GM23338 (cell line): ENCODE measurements at regions not wholly inside any gene's neighbourhood (a gene's known extent, or its start where the extent isn't known, plus 50 kb on each side); places are given as distances from the start of the nearest gene placed in this dataset.

ENCODE experiments used
- ATAC-seq: fragments of 200-7000 bp; cut with Tn5 transposase; 3 replicates; pipeline ENCODE4 v1.9.1; 2020
- DNase-seq: peaks from one replicate; pipeline ENCODE4 v3.0.0-alpha.2; 2015; ENCODE audit warnings: low spot score
- H2AFZ ChIP-seq: fragments of 200-600 bp; sonication (generic); 2 replicates; pipeline ENCODE4 v1.8.0; 2016; ENCODE audit warnings: antibody characterized with exemption, mild to moderate bottlenecking, moderate library complexity
- H3F3A ChIP-seq: fragments of 200-600 bp; sonication (generic); replicated peaks from 2 replicates; pipeline ENCODE4 v1.8.0; 2017; ENCODE audit warnings: antibody characterized with exemption, mixed run types, low read depth
- H3K27ac ChIP-seq: fragments of 200-600 bp; sonication (generic); 2 replicates; pipeline ENCODE4 v1.6.1; 2016; ENCODE audit warnings: low read depth
- H3K27me3 ChIP-seq: fragments of 200-600 bp; sonication (generic); 2 replicates; pipeline ENCODE4 v1.8.0; 2016; ENCODE audit warnings: mild to moderate bottlenecking, mixed run types, moderate library complexity; ENCODE audit not compliant: insufficient read depth
- H3K36me3 ChIP-seq: fragments of 200-600 bp; sonication (generic); 2 replicates; pipeline ENCODE4 v1.8.0; 2016; ENCODE audit warnings: mild to moderate bottlenecking; ENCODE audit not compliant: insufficient read depth
- H3K4me1 ChIP-seq: fragments of 200-600 bp; sonication (generic); 2 replicates; pipeline ENCODE4 v1.8.0; 2016; ENCODE audit warnings: mild to moderate bottlenecking, moderate library complexity; ENCODE audit not compliant: insufficient read depth
- H3K4me2 ChIP-seq: fragments of 200-600 bp; sonication (generic); 2 replicates; pipeline ENCODE4 v1.7.1; 2017; ENCODE audit warnings: mixed run types
- H3K4me3 ChIP-seq: fragments of 200-600 bp; sonication (generic); 2 replicates; pipeline ENCODE4 v1.6.1; 2016; ENCODE audit warnings: mixed run types
- H3K79me2 ChIP-seq: fragments of 200-600 bp; sonication (generic); replicated peaks from 2 replicates; pipeline ENCODE4 v1.8.0; 2017; ENCODE audit warnings: mild to moderate bottlenecking; ENCODE audit not compliant: insufficient read depth
- H3K9me2 ChIP-seq: fragments of 200-600 bp; sonication (generic); 2 replicates; pipeline ENCODE4 v1.8.0; 2017; ENCODE audit not compliant: insufficient read depth
- H4K20me1 ChIP-seq: fragments of 200-600 bp; sonication (generic); replicated peaks from 2 replicates; pipeline ENCODE4 v1.8.0; 2017; ENCODE audit warnings: mild to moderate bottlenecking; ENCODE audit not compliant: insufficient read depth
- H3K27ac Mint-ChIP-seq: 2 replicates; pipeline ENCODE4 v1.8.0; 2020; ENCODE audit warnings: inconsistent platforms, mild to moderate bottlenecking, moderate library complexity, mixed read lengths
- H3K27me3 Mint-ChIP-seq: 3 replicates; pipeline ENCODE4 v1.8.0; 2022; ENCODE audit warnings: low read depth, mild to moderate bottlenecking, moderate library complexity, mixed read lengths, inconsistent platforms; ENCODE audit not compliant: insufficient read depth, poor library complexity
- H3K36me3 Mint-ChIP-seq: 3 replicates; pipeline ENCODE4 v1.8.0; 2021; ENCODE audit warnings: low read depth, mild to moderate bottlenecking, inconsistent platforms, moderate library complexity, mixed read lengths
- H3K4me1 Mint-ChIP-seq: 3 replicates; pipeline ENCODE4 v1.8.0; 2020; ENCODE audit warnings: mild to moderate bottlenecking, inconsistent platforms, mixed read lengths
- H3K4me3 Mint-ChIP-seq: 3 replicates; pipeline ENCODE4 v1.8.0; 2021; ENCODE audit warnings: moderate library complexity, mild to moderate bottlenecking, inconsistent platforms, mixed read lengths
- H3K9me3 Mint-ChIP-seq: 3 replicates; pipeline ENCODE4 v1.8.0; 2020; ENCODE audit warnings: moderate library complexity, mild to moderate bottlenecking, inconsistent platforms, mixed read lengths
- NANOG ChIP-seq: IDR thresholded peaks from 2 replicates; pipeline ENCODE4 v1.6.1; 2016; ENCODE audit warnings: antibody characterized with exemption, borderline replicate concordance
- POLR2AphosphoS5 ChIP-seq: IDR thresholded peaks from 2 replicates; pipeline ENCODE4 v1.6.1; 2016; ENCODE audit warnings: antibody characterized with exemption, low read depth
- TF ChIP-seq, protein P1 (sequence below): fragments of 250-450 bp; sonication (Bioruptor Pico); IDR thresholded peaks from 2 replicates; pipeline ENCODE4 v1.5.0; 2020; ENCODE audit warnings: mild to moderate bottlenecking, moderate library complexity
- TF ChIP-seq, protein P2 (sequence below), 2 experiments: fragments of 200-600 bp in 1 of 2; sonication (generic) in 1 of 2; conservative IDR thresholded peaks; 2 replicates each; pipeline versions ENCODE4 v1.5.1 to v1.6.1; 2016 to 2017; ENCODE audit warnings: antibody characterized with exemption in 2 of 2, low read depth in 2 of 2, mild to moderate bottlenecking in 2 of 2, moderate library complexity in 1 of 2
- TF ChIP-seq, protein P3 (sequence below): IDR thresholded peaks from 2 replicates; pipeline ENCODE4 v1.6.1; 2016; ENCODE audit warnings: antibody characterized with exemption

DNA sequence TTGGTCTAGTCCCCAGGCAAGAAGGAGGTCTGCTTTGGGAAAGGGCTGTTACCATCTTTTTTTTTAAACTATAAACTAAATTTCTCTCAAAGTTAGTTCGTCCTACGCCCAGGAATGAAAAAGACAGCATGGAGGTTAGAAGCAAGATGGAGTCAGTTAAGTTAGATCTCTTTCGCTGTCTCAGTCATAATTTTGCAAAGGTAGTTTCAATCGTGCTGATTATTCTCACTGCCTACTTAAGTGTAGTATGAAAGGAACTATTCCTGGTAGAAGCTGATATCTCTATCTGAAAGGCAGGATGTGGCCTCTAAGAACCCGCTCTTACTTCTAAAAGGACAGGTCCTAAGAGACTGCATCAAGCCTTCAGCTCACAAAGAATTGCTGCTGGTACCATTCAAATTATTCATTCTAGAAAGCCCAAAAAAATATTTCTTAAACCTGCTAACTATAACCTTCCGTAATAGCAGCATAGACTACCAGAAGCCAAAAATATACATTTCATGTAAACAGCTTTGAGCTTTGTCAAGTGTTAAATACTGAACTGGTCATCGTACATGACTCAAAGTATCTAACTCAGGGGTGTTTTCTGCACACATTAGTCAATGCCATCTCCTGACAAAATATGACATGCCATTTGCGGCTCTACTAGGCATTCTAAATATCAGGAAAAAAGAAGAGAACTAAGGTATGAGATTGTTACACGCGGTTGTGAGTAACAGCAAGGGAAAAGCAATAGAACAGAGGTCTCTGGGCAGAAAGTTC is 96.0 kb upstream of the CCDC80 start (continued):
- TF ChIP-seq, protein P1, sequence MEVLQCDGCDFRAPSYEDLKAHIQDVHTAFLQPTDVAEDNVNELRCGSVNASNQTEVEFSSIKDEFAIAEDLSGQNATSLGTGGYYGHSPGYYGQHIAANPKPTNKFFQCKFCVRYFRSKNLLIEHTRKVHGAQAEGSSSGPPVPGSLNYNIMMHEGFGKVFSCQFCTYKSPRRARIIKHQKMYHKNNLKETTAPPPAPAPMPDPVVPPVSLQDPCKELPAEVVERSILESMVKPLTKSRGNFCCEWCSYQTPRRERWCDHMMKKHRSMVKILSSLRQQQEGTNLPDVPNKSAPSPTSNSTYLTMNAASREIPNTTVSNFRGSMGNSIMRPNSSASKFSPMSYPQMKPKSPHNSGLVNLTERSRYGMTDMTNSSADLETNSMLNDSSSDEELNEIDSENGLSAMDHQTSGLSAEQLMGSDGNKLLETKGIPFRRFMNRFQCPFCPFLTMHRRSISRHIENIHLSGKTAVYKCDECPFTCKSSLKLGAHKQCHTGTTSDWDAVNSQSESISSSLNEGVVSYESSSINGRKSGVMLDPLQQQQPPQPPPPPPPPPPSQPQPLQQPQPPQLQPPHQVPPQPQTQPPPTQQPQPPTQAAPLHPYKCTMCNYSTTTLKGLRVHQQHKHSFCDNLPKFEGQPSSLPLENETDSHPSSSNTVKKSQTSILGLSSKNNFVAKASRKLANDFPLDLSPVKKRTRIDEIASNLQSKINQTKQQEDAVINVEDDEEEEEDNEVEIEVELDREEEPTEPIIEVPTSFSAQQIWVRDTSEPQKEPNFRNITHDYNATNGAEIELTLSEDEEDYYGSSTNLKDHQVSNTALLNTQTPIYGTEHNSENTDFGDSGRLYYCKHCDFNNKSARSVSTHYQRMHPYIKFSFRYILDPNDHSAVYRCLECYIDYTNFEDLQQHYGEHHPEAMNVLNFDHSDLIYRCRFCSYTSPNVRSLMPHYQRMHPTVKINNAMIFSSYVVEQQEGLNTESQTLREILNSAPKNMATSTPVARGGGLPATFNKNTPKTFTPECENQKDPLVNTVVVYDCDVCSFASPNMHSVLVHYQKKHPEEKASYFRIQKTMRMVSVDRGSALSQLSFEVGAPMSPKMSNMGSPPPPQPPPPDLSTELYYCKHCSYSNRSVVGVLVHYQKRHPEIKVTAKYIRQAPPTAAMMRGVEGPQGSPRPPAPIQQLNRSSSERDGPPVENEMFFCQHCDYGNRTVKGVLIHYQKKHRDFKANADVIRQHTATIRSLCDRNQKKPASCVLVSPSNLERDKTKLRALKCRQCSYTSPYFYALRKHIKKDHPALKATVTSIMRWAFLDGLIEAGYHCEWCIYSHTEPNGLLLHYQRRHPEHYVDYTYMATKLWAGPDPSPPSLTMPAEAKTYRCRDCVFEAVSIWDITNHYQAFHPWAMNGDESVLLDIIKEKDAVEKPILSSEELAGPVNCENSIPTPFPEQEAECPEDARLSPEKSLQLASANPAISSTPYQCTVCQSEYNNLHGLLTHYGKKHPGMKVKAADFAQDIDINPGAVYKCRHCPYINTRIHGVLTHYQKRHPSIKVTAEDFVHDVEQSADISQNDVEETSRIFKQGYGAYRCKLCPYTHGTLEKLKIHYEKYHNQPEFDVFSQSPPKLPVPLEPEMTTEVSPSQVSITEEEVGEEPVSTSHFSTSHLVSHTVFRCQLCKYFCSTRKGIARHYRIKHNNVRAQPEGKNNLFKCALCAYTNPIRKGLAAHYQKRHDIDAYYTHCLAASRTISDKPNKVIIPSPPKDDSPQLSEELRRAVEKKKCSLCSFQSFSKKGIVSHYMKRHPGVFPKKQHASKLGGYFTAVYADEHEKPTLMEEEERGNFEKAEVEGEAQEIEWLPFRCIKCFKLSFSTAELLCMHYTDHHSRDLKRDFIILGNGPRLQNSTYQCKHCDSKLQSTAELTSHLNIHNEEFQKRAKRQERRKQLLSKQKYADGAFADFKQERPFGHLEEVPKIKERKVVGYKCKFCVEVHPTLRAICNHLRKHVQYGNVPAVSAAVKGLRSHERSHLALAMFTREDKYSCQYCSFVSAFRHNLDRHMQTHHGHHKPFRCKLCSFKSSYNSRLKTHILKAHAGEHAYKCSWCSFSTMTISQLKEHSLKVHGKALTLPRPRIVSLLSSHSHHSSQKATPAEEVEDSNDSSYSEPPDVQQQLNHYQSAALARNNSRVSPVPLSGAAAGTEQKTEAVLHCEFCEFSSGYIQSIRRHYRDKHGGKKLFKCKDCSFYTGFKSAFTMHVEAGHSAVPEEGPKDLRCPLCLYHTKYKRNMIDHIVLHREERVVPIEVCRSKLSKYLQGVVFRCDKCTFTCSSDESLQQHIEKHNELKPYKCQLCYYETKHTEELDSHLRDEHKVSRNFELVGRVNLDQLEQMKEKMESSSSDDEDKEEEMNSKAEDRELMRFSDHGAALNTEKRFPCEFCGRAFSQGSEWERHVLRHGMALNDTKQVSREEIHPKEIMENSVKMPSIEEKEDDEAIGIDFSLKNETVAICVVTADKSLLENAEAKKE (CRISPR knock-in tag): no peak

DNA sequence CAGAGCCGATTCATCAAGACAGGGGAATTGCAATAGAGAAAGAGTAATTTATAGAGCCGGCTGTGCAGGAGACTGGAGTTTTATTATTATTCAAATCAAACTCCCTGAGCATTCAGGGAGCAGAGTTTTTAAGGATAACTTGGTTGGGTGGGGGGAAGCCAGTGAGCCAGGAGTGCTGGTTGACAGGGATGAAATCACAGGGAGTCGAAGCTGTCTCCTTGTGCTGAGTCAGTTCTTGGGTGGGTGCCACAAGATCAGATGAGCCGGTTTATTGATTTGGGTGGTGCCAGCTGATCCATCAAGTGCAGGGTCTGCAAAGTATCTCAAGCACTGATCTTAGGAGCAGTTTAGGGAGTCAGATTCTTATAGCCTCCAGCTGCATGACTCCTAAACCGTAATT is 95.4 kb upstream of the CCDC80 start:
- H2AFZ ChIP-seq: no peak overlapping the region
- peaks cover 10% of the 10 kb centered on the region for H3K4me1 Mint-ChIP-seq

More for the DNA sequence above, 95.4 kb upstream of the CCDC80 start:
- Mint-ChIP-seq H3K36me3 (no peaks in the 10 kb centered on the region), H3K27me3 (no peaks in the 10 kb centered on the region), H3K9me3 (no peaks in the 10 kb centered on the region), H3K27ac (no peak overlapping the region), H3K4me3 (no peak overlapping the region)
- TF ChIP-seq NANOG (no peak), POLR2AphosphoS5 (no peak)
- TF ChIP-seq, protein P2, sequence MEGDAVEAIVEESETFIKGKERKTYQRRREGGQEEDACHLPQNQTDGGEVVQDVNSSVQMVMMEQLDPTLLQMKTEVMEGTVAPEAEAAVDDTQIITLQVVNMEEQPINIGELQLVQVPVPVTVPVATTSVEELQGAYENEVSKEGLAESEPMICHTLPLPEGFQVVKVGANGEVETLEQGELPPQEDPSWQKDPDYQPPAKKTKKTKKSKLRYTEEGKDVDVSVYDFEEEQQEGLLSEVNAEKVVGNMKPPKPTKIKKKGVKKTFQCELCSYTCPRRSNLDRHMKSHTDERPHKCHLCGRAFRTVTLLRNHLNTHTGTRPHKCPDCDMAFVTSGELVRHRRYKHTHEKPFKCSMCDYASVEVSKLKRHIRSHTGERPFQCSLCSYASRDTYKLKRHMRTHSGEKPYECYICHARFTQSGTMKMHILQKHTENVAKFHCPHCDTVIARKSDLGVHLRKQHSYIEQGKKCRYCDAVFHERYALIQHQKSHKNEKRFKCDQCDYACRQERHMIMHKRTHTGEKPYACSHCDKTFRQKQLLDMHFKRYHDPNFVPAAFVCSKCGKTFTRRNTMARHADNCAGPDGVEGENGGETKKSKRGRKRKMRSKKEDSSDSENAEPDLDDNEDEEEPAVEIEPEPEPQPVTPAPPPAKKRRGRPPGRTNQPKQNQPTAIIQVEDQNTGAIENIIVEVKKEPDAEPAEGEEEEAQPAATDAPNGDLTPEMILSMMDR (conservative IDR thresholded peaks at IDR 0.05; ENCODE audit: low read depth in 2 of 2): no peak
- TF ChIP-seq, protein P3, sequence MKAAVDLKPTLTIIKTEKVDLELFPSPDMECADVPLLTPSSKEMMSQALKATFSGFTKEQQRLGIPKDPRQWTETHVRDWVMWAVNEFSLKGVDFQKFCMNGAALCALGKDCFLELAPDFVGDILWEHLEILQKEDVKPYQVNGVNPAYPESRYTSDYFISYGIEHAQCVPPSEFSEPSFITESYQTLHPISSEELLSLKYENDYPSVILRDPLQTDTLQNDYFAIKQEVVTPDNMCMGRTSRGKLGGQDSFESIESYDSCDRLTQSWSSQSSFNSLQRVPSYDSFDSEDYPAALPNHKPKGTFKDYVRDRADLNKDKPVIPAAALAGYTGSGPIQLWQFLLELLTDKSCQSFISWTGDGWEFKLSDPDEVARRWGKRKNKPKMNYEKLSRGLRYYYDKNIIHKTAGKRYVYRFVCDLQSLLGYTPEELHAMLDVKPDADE: no peak
- Histone ChIP-seq H3K27me3 (no peaks in the 10 kb centered on the region), H3K27ac (no peak overlapping the region), H3K4me1 (peaks cover 9% of the 10 kb centered on the region), H3K79me2 (no peaks in the 10 kb centered on the region), H3K4me3 (no peak overlapping the region), H3K9me2 (no peaks in the 10 kb centered on the region), H3F3A (no peaks in the 10 kb centered on the region), H4K20me1 (no peaks in the 10 kb centered on the region), H3K36me3 (no peaks in the 10 kb centered on the region), H3K4me2 (no peak overlapping the region)
- DNase-seq (no peak), ATAC-seq (no peak)
